HCT116 (cell line): ENCODE measurements at regions not wholly inside any gene's neighbourhood (a gene's known extent, or its start where the extent isn't known, plus 50 kb on each side); places are given as distances from the start of the nearest gene placed in this dataset.

Experiments
- CEBPB ChIP-seq: IDR thresholded peaks from 2 replicates; pipeline ENCODE4 v1.6.1; 2012; ENCODE audit warnings: low read depth
- ELF1 ChIP-seq: IDR thresholded peaks from 2 replicates; pipeline ENCODE4 v1.6.1; 2012; ENCODE audit warnings: low read depth, borderline replicate concordance
- EZH2 ChIP-seq: fragments of 200-600 bp; sonication (generic); IDR thresholded peaks from 2 replicates; pipeline ENCODE4 v1.6.1; 2017; ENCODE audit warnings: antibody characterized with exemption, mixed run types
- EZH2phosphoT487 ChIP-seq: fragments of 200-600 bp; IDR thresholded peaks from 2 replicates; pipeline ENCODE4 v1.6.1; 2018; ENCODE audit warnings: antibody characterized with exemption, borderline replicate concordance
- JUND ChIP-seq: IDR thresholded peaks from 2 replicates; pipeline ENCODE4 v1.6.1; 2012
- MAX ChIP-seq: IDR thresholded peaks from 2 replicates; pipeline ENCODE4 v1.6.1; 2012
- POLR2A ChIP-seq: IDR thresholded peaks from 2 replicates; pipeline ENCODE4 v1.7.0; 2011; ENCODE audit warnings: borderline replicate concordance; ENCODE audit not compliant: insufficient read depth, insufficient read length; ENCODE audit errors: extremely low read depth
- POLR2AphosphoS5 ChIP-seq: IDR thresholded peaks from 2 replicates; pipeline ENCODE4 v1.6.1; 2011; ENCODE audit warnings: mild to moderate bottlenecking, low read depth, low read length, moderate library complexity
- RAD21 ChIP-seq: IDR thresholded peaks from 2 replicates; pipeline ENCODE4 v1.6.1; 2012; ENCODE audit warnings: low read depth, mild to moderate bottlenecking
- SIN3A ChIP-seq: IDR thresholded peaks from 2 replicates; pipeline ENCODE4 v1.6.1; 2012; ENCODE audit warnings: low read depth
- SRF ChIP-seq: IDR thresholded peaks from 2 replicates; pipeline ENCODE4 v1.6.1; 2012; ENCODE audit warnings: low read depth
- ZNF274 ChIP-seq: fragments of 200-500 bp; sonication (Bioruptor generic); IDR thresholded peaks from 2 replicates; pipeline ENCODE4 v1.6.1; 2014; ENCODE audit warnings: mild to moderate bottlenecking, low read depth, low read length, inconsistent platforms
- TF ChIP-seq, protein P1 (sequence below), 3 experiments: fragments of 200-600 bp in 1 of 3; sonication (generic) in 1 of 3; IDR thresholded peaks in 2 of 3; conservative IDR thresholded peaks in 1 of 3; 2 replicates each; pipeline ENCODE4 v1.5.1; 2012 to 2017; ENCODE audit warnings: low read depth in 2 of 3, low read length in 2 of 3, antibody characterized with exemption in 1 of 3, borderline replicate concordance in 1 of 3, control low read depth in 1 of 3, mild to moderate bottlenecking in 1 of 3, mixed read lengths in 1 of 3, mixed run types in 1 of 3, moderate library complexity in 1 of 3; ENCODE audit not compliant: insufficient read depth in 1 of 3
- TF ChIP-seq, protein P2 (sequence below): IDR thresholded peaks from 2 replicates; pipeline ENCODE4 v1.6.1; 2012; ENCODE audit warnings: low read depth

GRCh38 chr7:54689394-54690049 lies 69.5 kb downstream of the SEC61G start:
- TF ChIP-seq, protein P1, sequence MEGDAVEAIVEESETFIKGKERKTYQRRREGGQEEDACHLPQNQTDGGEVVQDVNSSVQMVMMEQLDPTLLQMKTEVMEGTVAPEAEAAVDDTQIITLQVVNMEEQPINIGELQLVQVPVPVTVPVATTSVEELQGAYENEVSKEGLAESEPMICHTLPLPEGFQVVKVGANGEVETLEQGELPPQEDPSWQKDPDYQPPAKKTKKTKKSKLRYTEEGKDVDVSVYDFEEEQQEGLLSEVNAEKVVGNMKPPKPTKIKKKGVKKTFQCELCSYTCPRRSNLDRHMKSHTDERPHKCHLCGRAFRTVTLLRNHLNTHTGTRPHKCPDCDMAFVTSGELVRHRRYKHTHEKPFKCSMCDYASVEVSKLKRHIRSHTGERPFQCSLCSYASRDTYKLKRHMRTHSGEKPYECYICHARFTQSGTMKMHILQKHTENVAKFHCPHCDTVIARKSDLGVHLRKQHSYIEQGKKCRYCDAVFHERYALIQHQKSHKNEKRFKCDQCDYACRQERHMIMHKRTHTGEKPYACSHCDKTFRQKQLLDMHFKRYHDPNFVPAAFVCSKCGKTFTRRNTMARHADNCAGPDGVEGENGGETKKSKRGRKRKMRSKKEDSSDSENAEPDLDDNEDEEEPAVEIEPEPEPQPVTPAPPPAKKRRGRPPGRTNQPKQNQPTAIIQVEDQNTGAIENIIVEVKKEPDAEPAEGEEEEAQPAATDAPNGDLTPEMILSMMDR (IDR thresholded peaks at IDR 0.05 in 2 of 3, conservative IDR thresholded peaks at IDR 0.05 in 1 of 3; ENCODE audit: borderline replicate concordance in 1 of 3, insufficient read depth in 1 of 3, low read depth in 2 of 3, low read length in 2 of 3) = no peak
- no peak for TF ChIP-seq EZH2phosphoT487
- no peak for TF ChIP-seq EZH2
- TF ChIP-seq MAX = no peak
- TF ChIP-seq CEBPB = no peak
- no peak for TF ChIP-seq POLR2A
- TF ChIP-seq RAD21 = no peak
- TF ChIP-seq JUND = no peak
- no peak for TF ChIP-seq SIN3A
- TF ChIP-seq ELF1 = no peak
- TF ChIP-seq, protein P2, sequence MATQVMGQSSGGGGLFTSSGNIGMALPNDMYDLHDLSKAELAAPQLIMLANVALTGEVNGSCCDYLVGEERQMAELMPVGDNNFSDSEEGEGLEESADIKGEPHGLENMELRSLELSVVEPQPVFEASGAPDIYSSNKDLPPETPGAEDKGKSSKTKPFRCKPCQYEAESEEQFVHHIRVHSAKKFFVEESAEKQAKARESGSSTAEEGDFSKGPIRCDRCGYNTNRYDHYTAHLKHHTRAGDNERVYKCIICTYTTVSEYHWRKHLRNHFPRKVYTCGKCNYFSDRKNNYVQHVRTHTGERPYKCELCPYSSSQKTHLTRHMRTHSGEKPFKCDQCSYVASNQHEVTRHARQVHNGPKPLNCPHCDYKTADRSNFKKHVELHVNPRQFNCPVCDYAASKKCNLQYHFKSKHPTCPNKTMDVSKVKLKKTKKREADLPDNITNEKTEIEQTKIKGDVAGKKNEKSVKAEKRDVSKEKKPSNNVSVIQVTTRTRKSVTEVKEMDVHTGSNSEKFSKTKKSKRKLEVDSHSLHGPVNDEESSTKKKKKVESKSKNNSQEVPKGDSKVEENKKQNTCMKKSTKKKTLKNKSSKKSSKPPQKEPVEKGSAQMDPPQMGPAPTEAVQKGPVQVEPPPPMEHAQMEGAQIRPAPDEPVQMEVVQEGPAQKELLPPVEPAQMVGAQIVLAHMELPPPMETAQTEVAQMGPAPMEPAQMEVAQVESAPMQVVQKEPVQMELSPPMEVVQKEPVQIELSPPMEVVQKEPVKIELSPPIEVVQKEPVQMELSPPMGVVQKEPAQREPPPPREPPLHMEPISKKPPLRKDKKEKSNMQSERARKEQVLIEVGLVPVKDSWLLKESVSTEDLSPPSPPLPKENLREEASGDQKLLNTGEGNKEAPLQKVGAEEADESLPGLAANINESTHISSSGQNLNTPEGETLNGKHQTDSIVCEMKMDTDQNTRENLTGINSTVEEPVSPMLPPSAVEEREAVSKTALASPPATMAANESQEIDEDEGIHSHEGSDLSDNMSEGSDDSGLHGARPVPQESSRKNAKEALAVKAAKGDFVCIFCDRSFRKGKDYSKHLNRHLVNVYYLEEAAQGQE = no peak
- TF ChIP-seq SRF = no peak
- TF ChIP-seq POLR2AphosphoS5 = no peak
- TF ChIP-seq ZNF274 = no peak
